ENCODE measurements at regions not wholly inside any gene's neighbourhood (a gene's known extent, or its start where the extent isn't known, plus 50 kb on each side); places are given as distances from the start of the nearest gene placed in this dataset.

DNA sequence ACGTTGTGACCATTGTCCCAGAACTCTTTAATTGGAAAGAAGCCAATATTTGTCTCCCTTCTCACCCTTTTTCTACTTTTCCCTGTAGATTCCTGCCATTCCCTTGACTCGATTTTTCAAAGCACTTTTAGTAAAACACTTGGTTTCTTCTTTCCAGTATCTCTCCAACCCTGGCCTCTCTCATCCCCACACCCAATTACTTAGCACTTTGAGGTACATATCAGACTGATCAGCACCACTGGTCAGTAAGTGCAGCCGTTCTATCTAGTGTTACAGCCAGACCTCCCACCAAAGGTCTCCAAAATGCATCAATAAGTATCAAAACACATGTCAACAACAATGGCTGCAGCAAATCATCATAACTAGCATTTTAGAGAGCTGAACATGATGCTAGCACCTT lies 141.9 kb downstream of the BTG1 start:
- intact Hi-C loops (cut with micrococcal nuclease; ENCODE audit: unreplicated experiment) = no loop called here
- Histone ChIP-seq H3K4me1 (ENCODE audit: insufficient read depth, low read length, poor library complexity, severe bottlenecking) (no peaks in the 10 kb centered on the region), H3K4me3 (ENCODE audit: low read depth, low read length, poor library complexity, severe bottlenecking) (no peak overlapping the region), H3K36me3 (ENCODE audit: insufficient read depth, low read length, poor library complexity, severe bottlenecking) (no peaks in the 10 kb centered on the region), H3K27me3 (replicated peaks; ENCODE audit: insufficient read depth, low read depth, low read length, poor library complexity) (no peaks in the 10 kb centered on the region), H3K9me3 (ENCODE audit: low read depth, low read length, poor library complexity, severe bottlenecking) (no peaks in the 10 kb centered on the region), H3K27ac (ENCODE audit: low read depth, low read length, poor library complexity, severe bottlenecking) (no peak overlapping the region)
- no TSS peak for BruUV-seq (replicated peaks)
- ChIA-PET POLR2A (ENCODE audit: low non-redundant PET) (no interaction called here), CTCF (no interaction called here)
- TF ChIP-seq, protein P1, sequence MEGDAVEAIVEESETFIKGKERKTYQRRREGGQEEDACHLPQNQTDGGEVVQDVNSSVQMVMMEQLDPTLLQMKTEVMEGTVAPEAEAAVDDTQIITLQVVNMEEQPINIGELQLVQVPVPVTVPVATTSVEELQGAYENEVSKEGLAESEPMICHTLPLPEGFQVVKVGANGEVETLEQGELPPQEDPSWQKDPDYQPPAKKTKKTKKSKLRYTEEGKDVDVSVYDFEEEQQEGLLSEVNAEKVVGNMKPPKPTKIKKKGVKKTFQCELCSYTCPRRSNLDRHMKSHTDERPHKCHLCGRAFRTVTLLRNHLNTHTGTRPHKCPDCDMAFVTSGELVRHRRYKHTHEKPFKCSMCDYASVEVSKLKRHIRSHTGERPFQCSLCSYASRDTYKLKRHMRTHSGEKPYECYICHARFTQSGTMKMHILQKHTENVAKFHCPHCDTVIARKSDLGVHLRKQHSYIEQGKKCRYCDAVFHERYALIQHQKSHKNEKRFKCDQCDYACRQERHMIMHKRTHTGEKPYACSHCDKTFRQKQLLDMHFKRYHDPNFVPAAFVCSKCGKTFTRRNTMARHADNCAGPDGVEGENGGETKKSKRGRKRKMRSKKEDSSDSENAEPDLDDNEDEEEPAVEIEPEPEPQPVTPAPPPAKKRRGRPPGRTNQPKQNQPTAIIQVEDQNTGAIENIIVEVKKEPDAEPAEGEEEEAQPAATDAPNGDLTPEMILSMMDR (conservative IDR thresholded peaks at IDR 0.05; ENCODE audit: low read depth, low read length) = no peak
- no peak for TF ChIP-seq EZH2 (IDR thresholded peaks at IDR 0.05; ENCODE audit: borderline replicate concordance, low read depth, low read length, poor library complexity, severe bottlenecking)
- DNase-seq (ENCODE audit: low spot score) = no peak

DNA sequence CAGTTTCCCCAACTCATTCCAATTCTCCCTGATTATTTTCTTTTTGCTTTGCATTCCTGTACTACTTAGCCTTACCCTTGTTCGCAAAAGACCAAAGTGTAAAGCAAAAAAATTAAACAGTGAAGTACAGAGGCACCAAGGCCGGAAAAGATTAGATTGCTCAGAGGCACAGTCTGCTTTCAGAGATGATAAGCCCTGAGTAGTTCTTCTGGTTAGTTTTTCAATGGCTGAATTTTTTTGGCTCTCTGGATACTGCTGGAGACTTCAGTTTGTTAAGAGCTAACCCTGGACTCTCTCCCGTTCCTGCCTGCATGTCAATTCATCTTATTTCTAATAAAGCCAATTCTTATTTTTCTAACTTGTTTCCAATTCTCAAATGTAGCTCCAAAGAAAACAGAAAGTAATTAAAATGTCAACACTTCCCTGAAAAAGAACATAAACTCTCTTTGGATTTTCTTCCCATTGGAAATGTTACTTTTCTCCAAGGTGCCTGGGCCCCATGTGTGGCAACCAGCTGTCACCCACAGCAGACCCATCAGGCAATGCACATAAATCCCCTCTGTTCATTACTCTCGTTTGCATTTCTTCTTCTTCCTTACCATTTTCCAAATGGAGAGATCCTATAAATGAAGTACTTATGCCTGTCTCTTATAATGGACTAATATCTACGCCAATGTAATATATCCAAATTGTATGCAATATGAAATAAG lies 142.8 kb downstream of the BTG1 start:
- intact Hi-C loops (cut with micrococcal nuclease; ENCODE audit: unreplicated experiment) = no loop called here
- ChIA-PET POLR2A (ENCODE audit: low non-redundant PET) (no interaction called here), CTCF (no interaction called here)
- Histone ChIP-seq H3K4me1 (ENCODE audit: insufficient read depth, low read length, poor library complexity, severe bottlenecking) (no peaks in the 10 kb centered on the region), H3K4me3 (ENCODE audit: low read depth, low read length, poor library complexity, severe bottlenecking) (no peak overlapping the region), H3K9me3 (ENCODE audit: low read depth, low read length, poor library complexity, severe bottlenecking) (no peaks in the 10 kb centered on the region), H3K27ac (ENCODE audit: low read depth, low read length, poor library complexity, severe bottlenecking) (no peak overlapping the region), H3K36me3 (ENCODE audit: insufficient read depth, low read length, poor library complexity, severe bottlenecking) (no peaks in the 10 kb centered on the region), H3K27me3 (replicated peaks; ENCODE audit: insufficient read depth, low read depth, low read length, poor library complexity) (no peaks in the 10 kb centered on the region)
- DNase-seq (ENCODE audit: low spot score) = no peak
- BruUV-seq (replicated peaks) = no TSS peak
- TF ChIP-seq, protein P1 (conservative IDR thresholded peaks at IDR 0.05; ENCODE audit: low read depth, low read length) = no peak
- TF ChIP-seq EZH2 (IDR thresholded peaks at IDR 0.05; ENCODE audit: borderline replicate concordance, low read depth, low read length, poor library complexity, severe bottlenecking) = no peak

DNA sequence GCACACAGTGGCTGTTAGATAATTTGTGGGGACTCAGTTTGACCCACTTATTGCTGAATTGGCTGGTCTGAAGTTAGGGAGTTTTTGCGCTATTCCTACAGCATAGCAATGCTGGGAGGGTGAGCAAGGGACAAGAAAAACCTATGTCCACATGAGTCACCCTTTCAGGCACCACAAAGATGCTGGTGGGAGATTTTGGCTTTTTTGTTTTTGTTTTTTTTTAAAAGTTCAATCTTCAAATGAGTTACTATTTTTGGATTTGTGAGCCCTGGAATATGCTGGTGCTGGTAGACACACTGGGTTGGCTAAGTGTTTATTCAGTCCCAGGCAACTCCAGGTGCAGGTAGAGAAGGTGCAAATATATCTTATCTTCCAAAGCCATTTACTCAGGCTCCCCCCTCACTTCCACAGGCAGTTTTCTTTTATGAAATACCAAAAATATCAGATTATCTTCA lies 143.4 kb downstream of the BTG1 start:
- H3K27me3 ChIP-seq (replicated peaks; ENCODE audit: insufficient read depth, low read depth, low read length, poor library complexity) = no peaks in the 10 kb centered on the region
- CTCF ChIA-PET = no interaction called here
- POLR2A ChIA-PET (ENCODE audit: low non-redundant PET) = no interaction called here
- no peaks in the 10 kb centered on the region for H3K36me3 ChIP-seq (ENCODE audit: insufficient read depth, low read length, poor library complexity, severe bottlenecking)
- no TSS peak for BruUV-seq (replicated peaks)
- TF ChIP-seq EZH2 (IDR thresholded peaks at IDR 0.05; ENCODE audit: borderline replicate concordance, low read depth, low read length, poor library complexity, severe bottlenecking) = no peak
- TF ChIP-seq, protein P1 (conservative IDR thresholded peaks at IDR 0.05; ENCODE audit: low read depth, low read length) = no peak
- no peak overlapping the region for H3K4me3 ChIP-seq (ENCODE audit: low read depth, low read length, poor library complexity, severe bottlenecking)
- H3K4me1 ChIP-seq (ENCODE audit: insufficient read depth, low read length, poor library complexity, severe bottlenecking) = no peaks in the 10 kb centered on the region
- no peaks in the 10 kb centered on the region for H3K9me3 ChIP-seq (ENCODE audit: low read depth, low read length, poor library complexity, severe bottlenecking)
- no peak overlapping the region for H3K27ac ChIP-seq (ENCODE audit: low read depth, low read length, poor library complexity, severe bottlenecking)
- no peak for DNase-seq (ENCODE audit: low spot score)
- intact Hi-C loops (cut with micrococcal nuclease; ENCODE audit: unreplicated experiment) = no loop called here

Data from A673 (cell line).